GM21717 (cell line): ENCODE measurements at regions not wholly inside any gene's neighbourhood (a gene's known extent, or its start where the extent isn't known, plus 50 kb on each side); places are given as distances from the start of the nearest gene placed in this dataset.
"Not testable (repeated sequence)": the region's sequence is repeated elsewhere in the genome, so short reads cannot be mapped to it uniquely, and the experiment has no call there.

Experiments used
- ATAC-seq: cut with Tn5 transposase; IDR thresholded peaks from one replicate; pipeline ENCODE4 v1.9.1; 2021; ENCODE audit warnings: mild to moderate bottlenecking, moderate library complexity; ENCODE audit not compliant: unreplicated experiment

DNA sequence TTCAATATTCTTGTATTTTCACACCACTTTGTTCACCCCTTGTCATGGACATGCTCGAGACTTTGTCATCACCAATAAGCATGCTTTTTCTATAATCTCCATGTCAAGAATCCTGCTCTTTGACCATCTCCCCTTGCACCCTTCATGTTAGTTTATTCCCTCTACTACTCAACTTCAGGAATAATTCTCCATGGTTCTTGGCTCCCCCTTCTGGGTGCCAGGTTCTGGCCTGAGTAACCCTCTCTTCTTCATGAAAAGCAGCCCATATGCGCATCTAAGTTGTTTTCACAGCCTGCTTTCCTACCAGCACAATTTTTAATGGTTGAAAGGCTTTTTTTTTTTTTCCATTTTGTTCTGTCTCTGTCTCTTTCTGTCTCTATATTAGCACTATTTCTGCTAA lies 160.7 kb downstream of the LEPR start:
- ATAC-seq, result no peak

DNA sequence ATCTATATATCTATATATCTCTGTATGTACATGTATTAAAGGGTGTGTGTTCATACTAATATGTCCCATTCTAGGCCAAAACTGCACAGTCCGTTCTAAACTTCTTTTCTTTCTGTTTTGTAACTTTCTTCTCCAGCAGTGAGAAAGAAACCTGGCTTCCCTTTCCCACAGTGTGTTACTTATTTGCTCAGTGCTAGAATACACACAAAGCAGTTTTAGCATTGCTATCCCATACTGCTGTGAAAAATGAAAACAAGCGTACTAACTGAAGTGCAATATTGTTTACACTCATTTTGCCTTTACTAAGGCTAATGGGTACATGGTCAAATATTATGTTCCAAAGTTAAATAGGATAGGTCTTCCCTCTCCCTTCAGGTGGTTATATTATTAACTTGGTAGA lies 163.9 kb downstream of the LEPR start:
- no peak for ATAC-seq

DNA sequence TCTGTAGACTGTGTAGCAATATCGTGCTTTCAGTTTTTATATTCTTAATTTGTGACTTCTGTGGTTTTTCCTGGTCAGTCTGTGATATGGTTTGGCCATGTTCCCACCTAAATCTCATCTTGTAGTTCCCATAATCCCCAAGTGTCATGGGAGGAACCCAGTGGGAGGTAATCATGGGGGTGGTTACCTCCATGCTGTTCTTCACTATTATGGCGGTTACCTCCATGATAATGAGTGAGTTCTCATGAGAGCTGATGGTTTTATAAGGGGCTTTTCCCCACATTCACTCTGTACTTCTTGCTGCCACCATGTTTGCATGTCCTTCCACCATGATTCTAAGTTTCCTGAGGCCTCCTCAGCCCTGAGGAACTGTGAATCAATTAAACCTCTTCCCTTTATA lies 169.8 kb downstream of the LEPR start:
- no peak for ATAC-seq

DNA sequence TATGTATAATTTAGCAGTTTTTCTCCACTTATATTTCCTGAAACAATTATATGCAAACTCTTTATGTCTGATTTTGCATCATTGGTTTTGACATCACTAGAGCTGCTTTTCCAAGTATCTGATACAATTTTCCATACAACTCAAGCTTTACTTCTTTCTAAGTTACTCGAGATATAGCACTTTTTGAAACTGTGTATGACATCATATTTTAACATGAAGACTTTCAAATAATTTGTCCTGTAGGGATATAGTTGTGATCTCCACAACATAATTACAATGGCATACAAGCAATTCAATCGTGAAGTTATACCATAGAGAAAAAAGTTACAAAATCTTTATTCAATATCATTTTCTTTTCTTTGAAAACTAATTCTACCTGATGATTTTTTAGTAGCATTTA lies 173.0 kb downstream of the LEPR start:
- ATAC-seq, result no peak

DNA sequence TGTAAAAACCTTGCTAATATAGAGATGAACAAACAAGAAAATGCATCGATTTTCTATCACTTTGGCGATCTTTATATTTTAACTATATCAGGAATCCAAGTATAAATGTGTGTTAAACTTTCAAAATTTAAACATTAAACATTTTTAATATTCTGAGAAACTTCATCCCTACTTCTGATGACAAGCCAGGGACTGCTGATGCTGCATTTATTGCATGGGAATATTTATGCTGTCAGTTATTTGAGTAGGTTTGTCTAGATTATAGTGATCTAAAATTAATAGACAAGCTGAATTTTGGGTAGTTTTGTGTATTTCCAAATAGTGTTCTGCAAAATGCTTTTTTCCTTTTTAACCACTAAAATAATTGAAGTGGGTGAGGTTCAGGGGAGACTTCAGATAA lies 175.3 kb downstream of the LEPR start:
- no peak for ATAC-seq

DNA sequence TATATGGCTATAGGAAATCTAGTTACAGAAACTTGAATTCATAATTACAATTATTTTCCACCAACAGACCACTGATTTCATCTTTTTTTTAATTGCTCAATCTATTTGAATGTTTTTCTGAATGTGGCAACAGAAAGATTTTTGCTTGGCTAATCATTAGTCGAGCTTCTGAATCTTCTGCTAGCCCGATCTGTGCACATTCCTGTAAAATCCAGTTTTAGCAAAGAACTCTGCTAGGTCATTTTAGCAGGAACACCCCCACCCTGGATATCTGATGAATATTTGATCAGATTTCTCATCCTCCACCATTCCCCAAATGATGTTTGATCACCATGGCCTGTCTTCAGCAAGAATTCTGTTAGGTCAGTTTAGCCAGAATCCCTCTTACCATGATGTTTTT lies 176.3 kb downstream of the LEPR start:
- no peak for ATAC-seq

DNA sequence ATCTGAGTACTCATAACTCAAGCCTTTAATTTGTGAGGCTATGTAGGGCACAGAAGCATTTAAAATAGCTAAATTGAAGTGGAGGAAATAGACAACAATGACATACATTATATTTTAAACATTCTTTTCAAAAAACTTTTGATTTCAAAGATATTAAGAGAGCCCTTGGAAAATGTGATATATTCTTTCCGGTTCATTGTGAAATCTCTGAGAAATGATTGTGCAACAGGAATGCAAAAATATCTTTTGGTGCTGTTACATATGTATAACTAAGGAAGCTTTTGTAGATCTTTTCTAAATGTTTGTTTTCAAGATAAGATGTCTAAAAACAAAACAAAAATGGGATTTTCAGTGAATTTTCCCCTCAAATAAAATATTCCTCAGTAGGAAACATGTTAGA lies 185.2 kb downstream of the LEPR start:
- ATAC-seq, result no peak

DNA sequence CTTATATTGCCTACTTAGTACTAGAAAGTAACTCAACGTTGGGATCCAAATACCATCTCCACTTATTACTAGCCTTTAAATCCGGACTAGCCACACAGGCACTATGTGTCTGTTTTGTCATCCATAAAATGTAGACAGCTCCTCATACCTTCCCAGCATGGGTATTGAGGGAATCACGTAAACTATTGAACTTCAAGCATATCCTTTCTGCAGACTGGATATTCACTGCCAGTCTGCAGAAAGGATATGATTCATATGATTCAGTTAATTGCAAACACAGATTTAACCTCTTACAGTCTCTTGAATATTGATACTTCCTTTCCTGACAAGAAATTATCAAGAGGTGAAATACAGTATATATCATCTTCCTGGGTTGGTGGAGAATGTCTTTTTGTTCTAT lies 186.0 kb downstream of the LEPR start:
- ATAC-seq, result no peak

DNA sequence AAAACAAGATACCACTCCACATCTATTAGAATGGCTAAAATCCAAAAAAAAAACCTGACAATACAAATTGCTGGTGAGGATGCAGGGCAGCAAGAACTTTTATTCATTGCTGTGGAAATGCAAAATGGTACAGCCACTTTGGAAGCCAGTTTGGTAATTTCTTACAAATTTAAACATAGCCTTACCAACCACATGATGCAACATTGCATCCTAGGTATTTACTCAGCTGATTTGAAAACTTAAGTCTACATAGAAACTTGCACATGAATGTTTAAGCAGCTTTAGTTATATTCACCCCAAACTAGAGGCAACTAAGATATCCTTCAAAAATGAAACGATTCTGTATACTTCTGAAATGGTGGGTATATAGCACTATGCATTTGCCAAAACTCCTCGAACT lies 178.8 kb upstream of the PDE4B start:
- ATAC-seq, result no peak

DNA sequence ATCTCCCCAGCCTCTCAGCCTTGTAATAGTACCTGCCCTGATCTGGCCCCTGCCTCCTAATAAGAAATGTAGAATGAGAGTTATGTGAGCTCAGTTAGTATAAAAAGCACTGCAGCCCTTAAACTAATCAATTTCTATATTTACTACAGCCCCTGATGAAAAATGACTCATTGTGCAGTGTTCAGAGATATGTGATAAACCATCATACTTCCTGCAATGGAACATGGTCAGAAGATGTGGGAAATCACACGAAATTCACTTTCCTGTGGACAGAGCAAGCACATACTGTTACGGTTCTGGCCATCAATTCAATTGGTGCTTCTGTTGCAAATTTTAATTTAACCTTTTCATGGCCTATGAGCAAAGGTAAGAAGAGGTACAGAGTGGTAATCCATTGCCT lies 176.8 kb upstream of the PDE4B start:
- no peak for ATAC-seq

DNA sequence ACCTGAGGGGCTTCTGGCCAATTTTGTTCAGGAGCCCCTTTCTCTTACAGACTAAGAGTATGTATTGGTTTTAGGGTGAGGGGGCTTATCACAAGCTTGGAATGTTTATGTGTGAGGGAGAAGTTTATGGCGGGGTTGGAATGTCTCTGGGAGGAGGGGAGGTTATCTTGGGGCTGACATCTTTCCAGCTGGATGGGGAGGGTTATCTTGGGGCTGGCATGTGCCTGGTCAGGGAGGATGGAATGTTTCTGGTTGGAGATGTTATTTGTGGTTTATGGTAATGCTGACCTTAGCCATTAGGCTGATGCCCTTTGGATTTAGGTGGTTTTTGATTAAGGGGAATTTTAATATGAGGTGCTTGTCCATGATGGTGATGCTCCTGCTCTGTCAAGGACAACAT lies 171.0 kb upstream of the PDE4B start:
- not testable (repeated sequence) for ATAC-seq

DNA sequence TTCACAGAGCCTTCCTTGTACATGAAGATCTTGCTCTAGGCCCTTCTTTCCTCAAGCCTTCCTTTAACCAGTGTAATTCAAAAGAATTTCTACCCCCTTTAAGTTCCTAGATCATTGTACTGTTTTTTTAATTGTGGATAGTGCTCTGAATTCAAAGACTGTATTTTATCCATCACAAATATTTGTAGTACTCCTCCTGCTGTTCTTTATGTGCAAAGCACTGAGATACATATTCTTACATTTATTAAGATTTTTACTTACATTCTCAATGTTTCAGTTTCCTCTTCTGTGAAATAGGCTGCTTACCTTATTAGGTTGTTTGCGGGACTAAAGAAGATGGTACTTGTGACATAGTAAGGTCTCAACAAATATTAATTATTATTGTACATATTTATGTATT lies 168.8 kb upstream of the PDE4B start:
- ATAC-seq, result no peak

DNA sequence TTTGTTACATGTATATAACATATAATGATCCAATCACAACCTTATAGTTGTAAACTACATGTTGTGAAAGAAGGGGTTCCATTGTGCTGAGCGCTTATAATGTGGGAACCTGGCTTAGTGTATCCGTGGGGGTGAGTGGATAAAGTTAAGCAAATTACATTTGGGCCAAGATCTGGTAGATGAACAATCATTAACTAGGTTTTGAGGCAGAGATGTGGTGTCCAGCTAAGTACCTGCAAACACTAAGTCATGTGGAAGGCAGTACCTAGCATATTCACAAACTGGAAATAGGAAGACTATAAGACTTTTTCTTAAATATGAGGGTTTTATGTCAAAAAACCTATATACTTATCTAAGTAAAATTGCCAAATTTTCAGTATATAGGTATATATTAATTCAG lies 167.2 kb upstream of the PDE4B start:
- ATAC-seq, result no peak

DNA sequence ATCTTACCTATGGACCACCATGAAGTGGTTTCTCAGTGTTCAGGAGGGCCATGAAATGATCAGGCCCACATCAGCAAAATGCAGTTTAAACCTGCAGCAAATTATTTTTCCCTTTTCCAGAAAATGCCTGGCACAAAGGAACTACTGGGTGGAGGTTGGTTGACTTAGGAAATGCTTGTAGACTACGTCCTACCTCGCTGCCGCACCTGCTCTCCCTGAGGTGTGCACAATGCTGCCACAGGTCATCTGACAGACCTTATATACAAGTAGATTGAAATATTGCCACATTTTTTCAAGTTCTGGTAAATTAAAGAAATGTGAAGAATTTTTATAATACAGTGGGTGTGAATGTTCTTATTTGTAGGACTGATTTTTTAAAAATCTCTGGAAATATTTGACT lies 166.7 kb upstream of the PDE4B start:
- ATAC-seq, result no peak

DNA sequence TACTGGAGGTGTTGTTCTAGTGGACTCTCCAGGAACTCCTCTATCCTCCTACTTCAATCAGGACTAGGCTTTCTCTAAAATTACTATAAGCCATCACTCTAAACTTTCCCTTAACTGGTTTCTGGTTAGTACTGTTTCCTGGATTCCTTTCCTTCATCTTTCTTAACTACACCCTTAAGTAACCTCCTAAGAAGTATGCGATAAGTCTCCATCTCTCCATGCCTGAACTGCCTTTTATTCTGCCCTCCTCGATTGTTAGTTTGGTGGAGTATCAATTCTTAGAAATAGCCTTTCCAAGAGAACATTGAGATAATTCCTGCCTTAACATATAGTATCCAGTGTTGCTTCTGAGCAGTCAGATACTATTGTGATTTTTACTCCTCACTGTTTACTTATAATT lies 162.9 kb upstream of the PDE4B start:
- ATAC-seq, result no peak

DNA sequence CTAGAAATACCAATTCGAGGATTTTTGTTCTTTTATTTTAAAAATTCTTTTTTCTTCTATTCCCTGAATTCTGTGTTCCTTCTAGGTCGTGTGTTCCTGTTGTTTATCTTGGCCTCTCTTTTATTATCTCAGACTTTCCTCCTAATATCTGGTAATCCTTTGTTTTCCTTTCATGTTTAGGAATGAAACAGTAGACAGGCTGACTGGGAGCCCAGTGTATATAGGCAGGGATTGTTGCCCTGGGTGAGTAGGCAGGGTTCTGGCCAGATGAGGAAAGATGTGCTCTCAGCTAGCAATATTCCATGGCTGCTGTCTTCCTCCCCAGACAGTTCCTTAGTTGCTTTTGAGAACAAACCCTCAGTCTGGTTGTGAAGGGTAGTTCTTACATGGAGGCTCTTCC lies 161.8 kb upstream of the PDE4B start:
- no peak for ATAC-seq

DNA sequence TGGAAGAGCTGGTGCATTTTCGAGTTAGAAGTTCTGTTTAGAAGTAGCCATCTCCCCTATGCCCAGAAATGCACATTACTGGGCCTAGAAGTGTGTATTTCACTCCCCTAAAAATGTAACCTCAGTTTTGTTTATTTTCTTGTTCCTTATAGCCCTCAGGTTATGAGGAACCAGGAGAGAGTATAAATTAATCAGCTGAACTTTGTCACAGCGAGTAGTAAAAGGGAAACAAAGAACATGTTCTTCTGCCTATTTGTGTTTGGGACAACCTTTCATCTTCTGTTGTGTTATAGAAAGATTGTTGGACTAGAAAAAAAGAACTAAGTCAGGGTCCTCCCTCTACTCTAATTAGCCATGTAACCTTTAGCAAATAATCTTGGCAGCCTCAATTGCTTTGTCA lies 160.5 kb upstream of the PDE4B start:
- no peak for ATAC-seq

DNA sequence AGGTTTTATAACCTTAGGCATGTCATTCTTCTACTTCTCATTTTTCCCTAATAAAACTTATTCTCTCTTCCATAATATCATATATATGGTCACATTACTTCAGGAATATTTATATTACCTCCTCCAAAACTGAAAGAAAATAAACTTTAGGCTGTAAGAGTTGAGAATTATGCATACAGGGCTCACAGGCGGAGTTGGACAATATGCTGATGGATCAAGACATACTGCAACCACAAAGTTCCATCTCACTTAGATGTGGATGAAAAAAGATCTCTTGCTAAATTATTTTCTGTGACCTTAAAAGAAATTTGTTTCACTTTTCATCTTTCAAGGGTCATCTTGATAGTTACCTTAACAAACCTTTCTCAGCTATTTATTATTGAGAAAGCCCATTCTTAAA lies 152.6 kb upstream of the PDE4B start:
- ATAC-seq, result no peak

DNA sequence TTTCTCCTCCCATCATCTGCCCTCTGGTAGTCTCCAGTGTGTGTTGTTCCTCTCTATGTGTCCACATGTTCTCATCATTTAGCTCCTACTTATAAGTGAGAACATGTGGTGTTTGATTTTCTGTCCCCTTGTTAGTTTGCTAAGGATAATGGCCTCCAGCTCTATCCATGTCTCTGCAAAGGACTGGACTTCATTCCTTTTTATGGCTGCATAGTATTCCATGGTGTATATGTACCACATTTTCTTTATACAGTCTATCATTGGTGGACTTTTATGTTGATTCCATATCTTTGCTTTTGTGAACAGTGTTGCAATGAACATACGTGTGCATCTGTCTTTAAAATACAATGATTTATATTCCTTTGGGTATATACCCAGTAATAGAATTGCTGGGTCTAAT lies 143.5 kb upstream of the PDE4B start:
- not testable (repeated sequence) for ATAC-seq

DNA sequence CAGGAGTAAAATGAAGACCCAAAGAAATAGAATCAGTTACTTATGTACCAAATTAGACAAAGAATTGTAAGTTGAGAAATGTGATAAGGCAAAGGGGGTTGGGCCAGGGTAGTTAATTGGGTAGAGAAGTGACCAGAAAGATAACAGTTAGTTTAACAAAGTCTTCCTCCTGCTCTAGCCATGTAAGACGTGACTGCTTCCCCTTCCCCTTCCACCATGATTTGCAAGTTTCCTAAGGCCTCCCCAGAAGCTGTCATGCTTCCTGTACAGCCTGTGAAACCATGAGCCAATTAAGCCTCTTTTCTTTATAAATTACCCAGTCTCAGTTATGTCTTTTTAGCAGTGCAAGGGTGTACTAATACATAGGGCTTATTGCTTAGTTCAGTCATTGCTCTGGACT lies 142.0 kb upstream of the PDE4B start:
- no peak for ATAC-seq

DNA sequence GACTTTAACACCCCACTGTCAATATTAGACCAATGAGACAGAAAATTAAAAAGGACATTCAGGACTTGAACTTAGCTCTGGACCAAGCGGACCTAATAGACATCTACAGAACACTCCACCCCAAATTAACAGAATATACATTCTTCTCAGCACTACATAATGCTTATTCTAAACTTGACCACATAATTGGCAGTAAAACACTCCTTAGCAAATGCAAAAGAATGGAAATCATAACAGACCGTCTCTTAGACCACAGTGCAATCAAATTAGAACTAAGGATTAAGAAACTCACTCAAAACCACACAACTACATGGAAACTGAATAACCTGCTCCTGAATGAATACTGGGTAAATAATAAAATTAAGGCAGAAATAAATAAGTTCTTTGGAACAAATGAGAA lies 138.2 kb upstream of the PDE4B start:
- not testable (repeated sequence) for ATAC-seq

DNA sequence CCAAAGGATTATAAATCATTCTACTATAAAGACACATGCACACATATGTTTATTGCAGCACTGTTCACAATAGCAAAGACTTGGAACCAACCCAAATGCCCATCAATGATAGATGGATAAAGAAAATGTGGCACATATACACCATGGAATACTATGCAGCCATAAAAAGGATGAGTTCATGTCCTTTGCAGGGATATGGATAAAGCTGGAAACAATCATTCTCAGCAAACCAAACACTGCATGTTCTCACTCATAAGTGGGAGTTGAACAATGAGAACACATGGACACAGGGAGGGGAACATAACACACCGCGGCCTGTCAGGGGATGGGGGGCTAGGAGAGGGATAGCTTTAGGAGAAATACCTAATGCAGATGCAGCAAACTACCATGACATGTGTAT lies 135.1 kb upstream of the PDE4B start:
- not testable (repeated sequence) for ATAC-seq

DNA sequence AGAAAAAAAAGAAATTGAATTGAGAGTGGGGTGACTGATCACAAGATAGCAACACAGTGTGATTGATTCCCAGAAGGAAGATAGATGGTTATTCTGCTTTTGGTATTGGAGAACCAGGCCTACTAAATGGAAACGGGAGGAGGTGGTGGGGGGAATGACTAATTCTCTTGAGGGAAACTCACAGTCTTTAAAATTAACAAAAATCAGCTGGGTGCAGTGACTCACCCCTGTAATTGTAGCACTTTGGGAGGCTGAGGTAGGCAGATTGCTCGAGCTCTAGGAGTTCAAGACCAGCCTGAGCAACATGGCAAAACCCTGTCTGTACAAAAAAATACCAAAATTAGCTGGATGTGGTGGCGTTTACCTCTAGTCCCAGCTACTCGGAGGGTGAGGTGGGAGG lies 134.6 kb upstream of the PDE4B start:
- no peak for ATAC-seq

DNA sequence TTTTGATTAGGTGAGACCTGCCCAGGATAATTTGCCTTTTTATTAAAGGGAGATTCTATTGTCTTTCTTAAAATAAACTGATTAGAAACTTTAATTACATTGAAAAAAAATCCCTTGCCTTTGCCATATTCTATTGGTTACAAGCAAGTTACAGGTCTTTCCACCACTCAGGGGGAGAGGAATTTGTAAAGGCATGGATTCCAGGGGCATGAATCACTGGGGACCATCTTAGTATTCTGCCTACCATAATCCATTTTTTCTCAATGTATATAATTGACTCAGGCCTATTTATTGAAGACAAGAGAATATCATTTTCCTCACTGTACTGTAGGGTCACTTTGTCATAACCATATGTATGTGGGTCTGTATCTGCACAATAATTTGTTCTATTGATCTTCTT lies 124.3 kb upstream of the PDE4B start:
- ATAC-seq, result no peak
